NCI-H1417 treated with DMSO at 0.1 percent for 48 hours (cell line): ENCODE measurements at regions not wholly inside any gene's neighbourhood (a gene's known extent, or its start where the extent isn't known, plus 50 kb on each side); places are given as distances from the start of the nearest gene placed in this dataset.
"Not testable (repeated sequence)": the region's sequence is repeated elsewhere in the genome, so short reads cannot be mapped to it uniquely, and the experiment has no call there.

Source experiments
- DNase-seq: peaks from one replicate; lab custom pipeline; 2025; lab: John Stamatoyannopoulos, UW

DNA sequence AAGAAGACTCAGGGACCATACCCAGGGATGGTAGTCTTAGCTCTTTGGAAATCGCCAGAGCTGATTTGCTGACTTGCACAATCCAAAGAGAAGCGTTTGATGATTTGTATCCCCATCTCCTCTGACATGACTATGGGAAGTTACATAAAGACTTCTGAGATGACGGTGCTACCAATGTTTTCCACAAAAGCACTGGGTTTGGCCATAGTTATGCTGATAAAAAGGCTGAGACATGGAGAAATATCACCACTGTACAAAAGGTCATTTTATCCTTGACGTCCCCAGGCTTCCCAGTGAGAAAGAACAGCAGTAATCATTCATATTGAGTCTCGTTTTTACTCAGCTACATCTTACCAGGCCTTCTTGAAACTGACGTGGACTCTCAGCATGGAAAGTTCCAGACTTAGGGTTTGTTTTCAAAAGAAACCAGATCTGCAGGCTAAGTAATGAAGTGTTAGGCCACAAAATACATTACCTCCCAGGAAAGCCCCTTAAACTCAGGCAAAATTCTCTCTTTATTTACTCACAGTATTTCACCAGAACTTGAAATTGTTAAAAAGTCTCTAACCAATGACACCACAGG lies 370.3 kb upstream of the JARID2 start:
- no peak for DNase-seq

DNA sequence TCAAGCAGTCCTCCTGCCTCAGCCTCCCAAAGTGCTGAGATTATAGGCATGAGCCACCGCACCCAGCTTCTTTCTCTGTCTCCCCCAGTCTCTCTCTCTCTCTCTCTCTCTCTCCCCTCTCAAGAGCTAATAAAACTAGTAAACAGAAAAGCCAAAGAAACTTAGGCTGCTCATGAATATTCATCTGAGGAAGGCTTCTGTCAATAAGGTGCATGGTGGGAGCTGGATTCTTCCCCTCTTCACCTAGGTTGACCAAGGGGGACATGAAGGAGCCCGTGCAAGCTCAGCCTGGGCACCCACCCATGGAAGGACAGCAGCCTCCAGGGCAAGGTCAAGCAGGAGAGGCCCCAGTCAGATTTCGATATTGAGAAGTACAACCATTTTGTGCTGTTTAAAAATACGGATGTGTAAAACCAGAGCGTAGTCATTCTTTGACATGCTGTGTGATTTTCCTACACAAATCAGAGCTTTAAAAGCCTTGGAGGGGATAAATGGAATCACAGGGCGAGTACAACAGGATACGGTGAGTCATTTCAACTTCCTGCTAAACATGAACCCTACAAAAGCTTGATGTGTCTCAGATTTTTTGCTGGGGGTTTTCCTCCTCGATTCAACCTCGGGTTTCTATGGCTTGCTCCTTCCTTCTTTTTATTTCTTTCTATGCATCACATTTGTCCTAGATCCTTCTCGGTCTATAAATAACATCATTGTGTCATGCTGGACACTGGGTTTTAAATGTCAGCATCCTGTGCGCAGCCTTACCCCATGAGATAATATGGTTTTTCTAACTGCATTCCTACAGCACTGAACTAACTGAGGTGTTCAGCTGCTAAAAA lies 368.9 kb upstream of the JARID2 start:
- no peak for DNase-seq

DNA sequence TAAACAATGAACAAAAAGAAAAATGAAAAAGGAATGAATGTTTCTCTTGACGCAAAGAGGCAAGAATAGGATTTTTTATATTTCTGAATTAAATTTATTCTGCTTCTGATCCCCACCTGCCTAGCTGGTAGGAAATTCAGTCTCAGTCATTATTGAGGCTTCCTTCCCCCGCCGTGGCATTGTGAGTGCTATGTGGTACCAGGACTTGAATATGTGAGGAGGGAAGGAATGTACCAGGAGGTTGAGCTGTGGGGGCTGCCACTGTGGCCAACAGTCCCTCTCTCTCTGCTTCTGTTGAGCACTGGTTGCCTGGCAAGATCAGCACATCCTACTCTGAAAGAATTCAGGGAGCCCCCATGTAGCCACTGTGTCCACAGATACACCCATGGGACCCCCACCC lies 368.1 kb upstream of the JARID2 start:
- DNase-seq = no peak

DNA sequence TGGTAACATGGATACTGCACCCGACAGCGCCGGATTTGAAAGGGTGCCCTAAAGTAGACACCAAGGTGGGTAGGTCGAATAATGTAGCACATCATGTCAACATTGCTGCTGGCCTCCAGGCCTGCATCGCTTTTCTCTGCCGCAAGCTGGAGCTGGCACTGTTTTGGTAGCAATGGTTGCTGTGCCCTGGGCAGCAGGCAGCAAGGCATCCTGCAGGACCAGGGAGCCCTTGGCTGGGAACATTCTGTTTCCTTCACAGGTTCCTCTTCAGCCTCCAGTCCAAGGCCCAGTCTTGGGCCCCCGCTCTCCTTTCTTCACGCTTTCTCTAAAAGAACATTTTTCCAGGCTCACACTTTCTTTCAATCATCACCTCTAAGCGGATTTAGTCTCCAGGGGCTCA lies 365.8 kb upstream of the JARID2 start:
- no peak for DNase-seq

DNA sequence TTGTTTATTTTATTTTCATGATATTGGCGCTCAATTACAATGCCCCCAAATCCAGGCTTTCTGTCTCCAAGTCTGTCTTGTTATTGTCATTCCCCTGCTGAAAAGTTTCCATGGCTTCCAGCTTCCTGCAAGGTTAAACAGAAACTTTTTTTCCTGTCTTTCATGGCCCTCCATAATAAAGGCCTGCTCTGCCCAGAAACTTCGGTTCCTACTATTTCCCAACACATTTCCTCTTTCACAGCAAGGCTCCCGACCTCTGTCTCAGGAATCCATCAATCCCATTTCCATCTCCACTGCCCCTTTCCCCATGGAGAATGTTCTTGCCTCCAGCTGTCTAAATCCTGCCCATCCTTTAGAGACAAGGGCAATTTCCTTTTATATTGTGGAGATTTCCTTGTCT lies 365.2 kb upstream of the JARID2 start:
- DNase-seq = no peak

DNA sequence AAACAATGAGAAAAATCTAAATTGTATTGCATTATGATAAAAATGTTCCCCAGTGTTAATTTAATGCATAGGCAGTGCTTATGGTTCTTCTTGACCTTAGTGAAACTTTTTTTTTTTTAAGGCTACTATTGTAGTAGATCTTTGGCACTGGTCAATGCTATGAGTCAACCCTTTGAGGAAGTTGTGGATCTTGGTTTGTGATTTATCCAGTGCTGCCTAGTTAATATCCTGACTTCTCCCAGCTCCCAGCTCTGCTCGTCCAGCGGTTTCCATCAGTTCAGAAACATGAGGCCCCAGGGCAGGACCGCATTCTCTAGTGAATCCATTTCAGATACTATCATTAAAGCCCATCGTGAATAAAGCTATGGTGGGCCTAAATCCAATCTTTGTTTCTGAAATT lies 364.5 kb upstream of the JARID2 start:
- no peak for DNase-seq

DNA sequence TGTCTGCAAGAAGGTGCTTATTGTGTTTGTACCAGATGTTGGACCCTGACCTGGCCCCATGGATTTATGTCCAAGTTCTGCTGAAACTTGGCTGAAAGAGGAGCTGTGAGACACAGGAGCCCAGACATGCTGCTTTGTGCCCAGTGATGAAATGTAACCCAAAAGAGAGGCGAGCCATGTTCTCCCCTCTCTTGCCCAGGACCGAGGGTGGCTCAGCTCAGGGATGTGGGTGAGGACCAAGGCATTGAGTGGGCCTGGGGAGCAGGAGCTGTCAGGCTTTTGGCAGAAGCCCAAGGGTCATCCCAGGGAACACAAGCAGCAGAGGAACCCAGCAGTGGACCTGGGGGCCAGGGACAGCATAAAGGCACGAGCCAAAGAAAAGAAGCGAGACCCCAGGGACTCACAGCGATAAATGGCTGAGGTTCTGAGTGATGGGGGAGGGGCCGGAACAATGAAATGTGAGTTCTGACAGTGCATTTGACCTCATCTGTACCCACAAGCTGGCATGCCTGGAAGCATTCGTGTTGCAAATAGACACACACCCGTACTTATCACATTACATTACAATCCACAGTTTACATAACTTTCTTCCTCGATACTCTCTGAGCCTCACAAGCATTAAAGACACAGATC lies 363.4 kb upstream of the JARID2 start:
- no peak for DNase-seq

DNA sequence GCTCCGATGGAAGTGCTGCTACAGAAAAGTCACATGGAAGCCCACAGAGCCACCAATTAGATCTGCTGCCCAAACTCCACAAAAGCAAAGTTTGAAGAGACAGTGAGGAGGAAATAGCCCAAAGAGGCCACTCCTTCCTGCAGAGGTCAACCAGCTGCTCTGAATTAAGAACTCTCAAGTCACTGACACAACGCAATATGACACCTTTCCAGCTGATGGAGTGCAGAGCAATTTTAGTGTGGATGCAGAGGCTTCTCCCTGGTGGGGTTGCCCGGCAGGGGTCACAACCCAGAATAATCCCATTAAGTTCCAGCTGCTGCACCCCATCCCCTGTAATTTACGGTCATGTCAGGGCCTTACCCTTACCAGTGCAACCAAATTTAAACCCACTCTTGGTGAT lies 361.9 kb upstream of the JARID2 start:
- DNase-seq = no peak

DNA sequence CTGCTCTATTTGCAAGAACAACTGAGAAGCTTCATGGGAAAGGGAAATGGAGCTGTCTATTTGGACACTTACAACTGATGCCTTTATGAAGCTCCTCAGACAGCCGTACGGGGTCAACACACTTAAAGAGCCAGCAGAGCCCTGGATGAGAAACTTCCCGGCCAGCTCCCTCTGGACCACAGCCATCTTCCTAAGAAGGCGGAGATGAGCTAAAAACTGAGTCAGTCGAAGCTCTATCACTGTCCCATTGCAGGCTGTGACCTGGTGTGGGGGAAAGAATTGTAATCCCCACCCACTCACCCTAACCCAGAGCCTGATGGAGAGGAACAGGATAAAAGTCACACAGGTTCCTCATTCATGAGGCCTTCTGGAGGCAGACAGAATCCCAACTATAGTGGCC lies 360.4 kb upstream of the JARID2 start:
- no peak for DNase-seq

DNA sequence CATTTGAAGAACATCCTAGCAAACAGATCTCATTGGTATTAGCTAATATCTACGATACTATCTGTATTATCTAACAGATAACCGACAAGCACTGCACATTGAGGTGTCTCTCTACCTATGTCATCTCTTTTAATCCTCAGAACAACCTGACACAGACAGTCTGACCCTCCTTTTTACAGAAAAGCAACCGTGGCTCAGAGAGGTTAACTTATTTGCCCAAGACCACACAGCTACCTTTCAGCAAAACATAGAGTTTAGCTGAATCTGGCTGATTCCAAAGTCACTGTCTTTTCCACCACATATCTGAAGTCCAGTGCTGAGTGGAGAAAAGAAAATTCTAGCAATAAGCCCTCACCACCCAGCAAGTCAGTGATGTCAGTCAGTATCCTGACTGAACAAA lies 358.7 kb upstream of the JARID2 start:
- no peak for DNase-seq

DNA sequence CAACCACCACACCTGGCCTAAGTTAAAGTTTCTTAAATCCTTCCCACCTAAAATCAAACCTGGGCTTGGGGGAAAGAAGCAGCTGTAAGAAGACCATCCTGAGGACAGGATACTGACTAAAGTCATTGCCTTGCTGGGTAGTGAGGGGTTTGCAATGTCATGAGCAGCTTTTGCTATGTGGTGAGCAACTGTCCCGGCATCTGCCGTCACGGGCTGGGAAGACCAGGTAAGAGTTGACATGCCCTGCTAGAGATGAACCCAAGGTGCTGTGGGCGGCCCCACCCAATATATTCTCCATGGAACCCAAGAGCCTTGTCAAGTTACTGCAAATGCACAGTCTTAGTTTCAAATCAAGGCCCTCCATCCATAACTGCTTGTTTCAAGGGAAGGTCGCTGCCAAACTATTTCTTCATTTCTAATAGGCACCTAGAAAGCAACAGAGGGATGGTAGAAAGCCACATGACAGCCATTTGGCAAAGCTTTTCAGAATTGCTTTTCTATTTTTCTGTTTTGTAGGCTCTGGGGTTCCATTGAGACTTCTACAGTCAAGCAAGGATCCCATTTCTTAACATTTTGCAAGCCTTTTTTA lies 357.8 kb upstream of the JARID2 start:
- no peak for DNase-seq

DNA sequence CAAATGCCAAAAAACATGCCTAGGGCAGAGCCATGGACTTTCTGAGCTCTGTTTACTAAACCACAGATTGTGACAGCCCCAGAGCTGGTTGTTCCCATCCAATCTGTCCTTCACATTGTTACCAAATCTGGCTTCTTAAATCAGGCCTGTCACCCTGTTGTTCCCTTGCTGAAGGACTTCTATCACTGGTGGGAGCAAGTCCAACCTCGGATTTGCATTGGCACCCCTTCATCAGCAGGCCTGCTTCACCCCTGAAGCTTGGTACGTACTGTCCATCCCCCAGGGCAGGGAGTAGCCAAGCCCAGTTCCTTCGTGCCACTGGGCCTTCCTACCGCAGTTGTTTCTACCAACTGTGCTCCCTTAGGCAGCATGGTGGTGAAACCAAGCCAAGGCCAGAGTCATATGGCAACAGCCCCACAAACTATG lies 357.3 kb upstream of the JARID2 start:
- no peak for DNase-seq

DNA sequence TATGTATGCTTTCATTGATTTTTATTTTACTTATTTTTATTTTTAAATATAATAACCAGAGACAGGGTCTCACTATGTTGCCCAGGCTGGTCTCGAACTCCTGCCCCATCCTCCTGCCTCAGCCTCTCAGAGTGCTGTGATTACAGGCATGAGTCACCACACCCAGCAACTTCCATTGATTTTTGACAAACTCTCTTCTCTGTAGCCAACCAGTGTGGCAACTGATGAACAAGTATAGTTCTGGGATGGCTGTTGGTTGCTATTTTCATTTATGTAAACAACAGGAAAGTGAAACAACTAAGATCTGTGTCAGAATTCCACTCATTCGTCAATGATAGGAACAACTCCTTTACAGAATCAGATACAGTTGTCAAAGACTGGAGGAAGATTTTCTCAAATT lies 356.7 kb upstream of the JARID2 start:
- DNase-seq = no peak

DNA sequence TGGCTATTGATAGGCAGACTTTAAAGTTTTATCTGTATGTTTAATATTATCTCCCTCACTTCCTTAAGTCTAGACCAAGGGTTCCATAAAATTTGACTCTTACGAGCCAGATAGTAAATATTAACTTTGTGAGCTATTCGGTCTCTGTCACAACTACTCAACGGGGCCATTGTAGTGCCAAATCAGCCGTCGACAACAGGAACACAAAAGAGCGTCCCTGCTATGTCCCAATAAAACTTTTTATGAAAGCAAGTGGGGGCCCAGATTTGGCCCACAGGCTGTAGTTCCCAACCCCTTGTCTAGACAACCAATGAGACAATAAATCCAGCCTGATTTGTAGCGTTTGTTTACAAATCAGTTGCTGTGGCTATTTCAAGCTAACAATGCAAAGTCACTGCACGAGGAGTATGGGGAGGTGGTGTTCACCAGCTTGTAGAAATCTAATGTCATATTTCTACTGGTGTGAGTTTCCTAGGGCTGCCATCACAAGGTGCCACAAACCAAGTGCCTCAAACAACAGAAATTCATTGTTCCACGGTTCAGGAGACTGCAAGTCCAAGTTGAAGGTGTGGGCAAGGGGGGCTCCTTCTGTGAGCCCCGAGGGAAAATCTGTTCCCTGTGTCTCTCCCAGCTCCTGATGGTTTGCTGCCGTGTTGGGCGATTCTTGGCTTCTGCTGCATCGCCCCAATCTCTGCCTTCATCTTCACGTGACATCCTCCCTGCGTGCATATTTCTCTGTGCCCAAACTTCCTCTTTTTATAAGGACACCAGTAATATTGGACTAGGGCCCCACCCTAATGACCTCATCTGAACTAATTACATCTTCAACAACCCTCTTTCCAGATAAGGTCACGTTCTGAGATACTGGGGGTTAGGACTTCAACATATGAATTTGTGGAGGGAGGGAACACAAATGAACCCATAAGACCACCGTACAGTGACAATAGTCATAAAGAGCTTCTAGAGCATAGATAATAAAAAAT lies 356.0 kb upstream of the JARID2 start:
- no peak for DNase-seq

DNA sequence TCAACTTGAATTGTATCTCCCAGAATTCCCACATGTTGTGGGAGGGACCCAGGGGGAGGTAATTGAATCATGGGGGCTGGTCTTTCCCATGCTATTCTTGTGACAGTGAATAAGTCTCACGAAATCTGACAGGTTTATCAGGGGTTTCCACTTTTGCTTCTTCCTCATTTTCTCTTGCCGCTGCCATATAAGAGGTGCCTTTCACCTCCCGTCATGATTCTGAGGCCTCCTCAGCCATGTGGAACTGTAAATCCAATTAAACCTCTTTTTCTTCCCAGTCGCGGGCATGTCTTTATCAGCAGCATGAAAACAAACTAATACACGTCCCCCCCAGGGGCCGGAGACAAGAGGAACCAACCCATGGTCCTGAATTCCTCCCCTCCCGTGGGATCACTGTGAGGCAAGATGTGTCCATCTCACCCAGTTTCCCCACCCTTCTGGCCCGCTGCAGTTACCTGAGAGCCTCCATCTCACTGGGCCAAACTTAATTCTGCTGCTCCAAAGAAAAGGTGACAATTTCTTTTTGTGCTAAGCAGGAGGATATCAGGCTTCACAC lies 354.0 kb upstream of the JARID2 start:
- DNase-seq = not testable (repeated sequence)

DNA sequence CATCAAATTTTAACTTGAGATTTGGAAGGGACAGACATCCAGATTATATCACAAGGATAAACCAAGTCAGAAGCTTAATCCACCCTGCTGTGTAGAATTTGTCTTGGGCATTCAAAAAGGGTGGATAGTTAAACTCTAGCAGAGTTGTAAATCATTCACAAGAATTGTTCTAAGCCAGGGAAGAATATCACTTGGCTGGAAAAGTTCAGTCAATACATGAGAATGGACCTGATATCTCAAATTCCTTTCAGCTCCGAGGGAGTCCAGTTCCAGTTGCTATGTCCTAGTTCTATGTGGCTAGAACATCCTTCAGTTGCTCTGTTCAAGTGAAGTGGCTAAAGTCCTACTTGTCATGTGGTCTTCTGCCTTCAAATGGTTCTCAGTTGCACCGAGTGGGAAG lies 351.8 kb upstream of the JARID2 start:
- DNase-seq = no peak

DNA sequence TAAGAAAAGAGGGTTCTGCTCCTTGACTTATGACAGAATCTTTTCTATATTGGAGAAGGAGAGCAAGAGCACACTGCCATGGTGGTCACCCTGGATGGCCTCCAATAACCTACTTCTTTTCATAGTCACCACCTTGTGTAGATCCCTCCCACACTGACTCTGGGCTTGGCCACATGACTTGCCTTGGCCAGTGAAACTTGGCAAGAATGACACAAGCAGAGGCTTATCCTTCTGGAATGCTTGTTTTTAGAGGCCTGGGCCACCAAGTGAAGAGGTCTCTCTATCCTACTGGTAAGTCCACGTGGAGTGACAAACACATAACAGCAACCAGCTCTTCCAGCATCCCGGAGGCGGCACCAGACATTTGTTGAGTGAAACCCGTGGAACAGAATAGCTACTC lies 349.4 kb upstream of the JARID2 start:
- no peak for DNase-seq

DNA sequence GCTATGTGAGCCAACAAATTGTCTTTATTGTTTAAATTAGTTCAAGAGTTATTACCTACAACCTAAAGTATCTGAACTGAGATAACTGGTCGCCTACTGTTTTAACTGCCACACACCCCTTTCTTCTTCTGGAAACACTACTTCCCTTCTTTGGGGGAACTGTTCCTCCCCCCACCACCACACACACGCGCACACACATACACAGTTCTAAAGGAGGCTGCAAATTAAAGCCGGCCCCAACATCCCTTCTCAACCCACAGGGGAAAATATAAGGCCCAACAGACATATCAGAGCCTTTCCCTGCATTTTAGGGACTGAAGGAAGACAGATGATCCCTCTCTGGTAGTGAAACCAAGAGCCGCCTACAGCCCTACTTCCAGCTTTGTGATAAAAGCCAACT lies 348.0 kb upstream of the JARID2 start:
- DNase-seq = no peak

DNA sequence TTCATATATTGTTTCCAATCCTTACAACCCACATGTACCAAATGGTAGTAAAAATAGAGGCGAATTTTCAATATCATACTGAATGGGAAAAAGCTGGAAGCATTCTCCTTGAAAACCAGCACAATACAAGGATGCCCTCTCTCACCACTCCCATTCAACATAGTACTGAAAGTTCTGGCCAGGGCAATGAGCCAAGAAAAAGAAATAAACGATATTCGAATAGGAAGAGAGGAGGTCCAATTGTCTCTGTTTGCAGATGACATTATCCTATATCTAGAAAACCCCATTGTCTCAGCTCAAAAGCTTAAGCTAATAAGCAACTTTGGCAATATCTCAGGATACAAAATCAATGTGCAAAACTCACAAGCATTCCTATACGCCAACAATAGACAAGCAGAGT lies 346.4 kb upstream of the JARID2 start:
- DNase-seq = not testable (repeated sequence)

DNA sequence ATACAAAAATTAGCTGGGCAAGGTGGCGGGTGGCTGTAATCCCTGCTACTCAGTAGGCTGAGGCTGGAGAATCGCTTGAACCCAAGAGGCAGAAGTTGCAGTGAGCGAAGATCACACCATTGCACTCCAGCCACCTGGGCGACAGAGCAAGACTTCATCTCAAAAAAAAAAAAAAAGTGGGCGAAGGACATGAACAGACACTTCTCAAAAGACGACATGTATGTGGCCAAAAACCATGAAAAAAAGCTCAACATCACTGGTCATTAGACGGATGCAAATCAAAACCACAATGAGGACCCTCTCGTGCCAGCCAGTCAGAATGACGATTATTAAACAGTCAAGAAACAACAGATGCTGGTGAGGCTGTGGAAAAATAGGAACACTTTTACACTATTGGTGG lies 344.9 kb upstream of the JARID2 start:
- DNase-seq = no peak
